ENCODE measurements at regions not wholly inside any gene's neighbourhood (a gene's known extent, or its start where the extent isn't known, plus 50 kb on each side); places are given as distances from the start of the nearest gene placed in this dataset.

GRCh38 chr6:95208621-95209020 is 368.7 kb upstream of the MANEA start:
- intact Hi-C loops (cut with micrococcal nuclease): loop anchor here (10.0 kb wide), 1 partner anchor 146 kb away; no protein-coding TSS in a partner anchor
- no peaks in the 10 kb centered on the region for H3K4me1 ChIP-seq (ENCODE audit: control insufficient read depth in 1 of 2, insufficient read depth in 2 of 2, low read length in 2 of 2)
- no peak overlapping the region for H2AFZ ChIP-seq (ENCODE audit: low read depth, low read length, poor library complexity, severe bottlenecking)
- no peak overlapping the region for H3K27ac ChIP-seq (ENCODE audit: low read depth, low read length)
- ChIA-PET POLR2A (no interaction called here), RAD21 (ENCODE audit: low non-redundant PET in 1 of 2, low total read pairs in 2 of 2, uncharacterized antibody in 2 of 2, unreplicated experiment in 2 of 2) (no interaction called here), CTCF (no interaction called here)
- H3K4me2 ChIP-seq (ENCODE audit: low read length): no peak overlapping the region
- no peak for TF ChIP-seq ZFX (IDR thresholded peaks at IDR 0.05)
- no peak for TF ChIP-seq ELF1 (IDR thresholded peaks at IDR 0.05; ENCODE audit: borderline replicate concordance, low read depth)
- TF ChIP-seq EGR1 (IDR thresholded peaks at IDR 0.05; ENCODE audit: low read depth): no peak
- no peak for TF ChIP-seq CEBPB (IDR thresholded peaks at IDR 0.05; ENCODE audit: low read depth)
- no peak for TF ChIP-seq TCF7L2 (IDR thresholded peaks at IDR 0.05; ENCODE audit: borderline replicate concordance, extremely low read depth, insufficient read depth, insufficient read length)
- no peak for TF ChIP-seq RAD21 (IDR thresholded peaks at IDR 0.05; ENCODE audit: low read depth)
- no peak for ATAC-seq
- no peak overlapping the region for H3K9ac ChIP-seq (ENCODE audit: low read length)
- H3K4me3 ChIP-seq (replicated peaks in 1 of 2; ENCODE audit: low read depth in 1 of 2, low read length in 2 of 2): no peak overlapping the region
- H3K27me3 ChIP-seq (ENCODE audit: insufficient read depth, low read length): no peaks in the 10 kb centered on the region
- H3K9me3 ChIP-seq (ENCODE audit: control insufficient read depth in 1 of 2, insufficient read depth in 1 of 2, low read depth in 1 of 2, low read length in 2 of 2): no peaks in the 10 kb centered on the region; a peak in 1 of 4 replicates
- no peaks in the 10 kb centered on the region for H3K36me3 ChIP-seq (ENCODE audit: control insufficient read depth in 1 of 2, insufficient read depth in 2 of 2, low read length in 2 of 2)
- H3K79me2 ChIP-seq (ENCODE audit: insufficient read depth, low read length): no peaks in the 10 kb centered on the region
- H4K20me1 ChIP-seq (ENCODE audit: insufficient read depth): no peaks in the 10 kb centered on the region
- no TSS peak for BruUV-seq (replicated peaks)
- no peaks in the 10 kb centered on the region for H3K9me2 ChIP-seq (ENCODE audit: insufficient read depth)
- no peak for DNase-seq (ENCODE audit: low read depth, low spot score)

- no peak for DNase-seq (ENCODE audit: low read depth, low spot score)
- H4K20me1 ChIP-seq (ENCODE audit: insufficient read depth): no peaks in the 10 kb centered on the region
- no peak for ATAC-seq
- H3K4me2 ChIP-seq (ENCODE audit: low read length): no peak overlapping the region
- H3K4me1 ChIP-seq (ENCODE audit: control insufficient read depth in 1 of 2, insufficient read depth in 2 of 2, low read length in 2 of 2): no peaks in the 10 kb centered on the region
- ChIA-PET CTCF (no interaction called here), RAD21 (ENCODE audit: low non-redundant PET in 1 of 2, low total read pairs in 2 of 2, uncharacterized antibody in 2 of 2, unreplicated experiment in 2 of 2) (no interaction called here), POLR2A (no interaction called here)
- no peaks in the 10 kb centered on the region; a peak in 1 of 4 replicates for H3K9me3 ChIP-seq (ENCODE audit: control insufficient read depth in 1 of 2, insufficient read depth in 1 of 2, low read depth in 1 of 2, low read length in 2 of 2)
- no peaks in the 10 kb centered on the region for H3K9me2 ChIP-seq (ENCODE audit: insufficient read depth)
- H3K27ac ChIP-seq (ENCODE audit: low read depth, low read length): no peak overlapping the region
- no peaks in the 10 kb centered on the region for H3K27me3 ChIP-seq (ENCODE audit: insufficient read depth, low read length)
- no TSS peak for BruUV-seq (replicated peaks)
- no peak overlapping the region for H3K4me3 ChIP-seq (replicated peaks in 1 of 2; ENCODE audit: low read depth in 1 of 2, low read length in 2 of 2)
- intact Hi-C loops (cut with micrococcal nuclease): loop anchor here (10.0 kb wide), 1 partner anchor 146 kb away; no protein-coding TSS in a partner anchor
- no peaks in the 10 kb centered on the region for H3K36me3 ChIP-seq (ENCODE audit: control insufficient read depth in 1 of 2, insufficient read depth in 2 of 2, low read length in 2 of 2)
- H3K79me2 ChIP-seq (ENCODE audit: insufficient read depth, low read length): no peaks in the 10 kb centered on the region
- no peak overlapping the region for H3K9ac ChIP-seq (ENCODE audit: low read length)
- no peak for TF ChIP-seq FOSL1 (IDR thresholded peaks at IDR 0.05; ENCODE audit: low read depth)
- no peak for TF ChIP-seq ZBTB33 (IDR thresholded peaks at IDR 0.05; ENCODE audit: extremely low read depth, insufficient replicate concordance, low read length)
- TF ChIP-seq REST (IDR thresholded peaks at IDR 0.05; ENCODE audit: low read depth): no peak
- no peak for TF ChIP-seq YY1 (IDR thresholded peaks at IDR 0.05; ENCODE audit: extremely low read depth, insufficient replicate concordance, low read depth, low read length)
- H2AFZ ChIP-seq (ENCODE audit: low read depth, low read length, poor library complexity, severe bottlenecking): no peak overlapping the region
These were observed 368.3 kb upstream of the MANEA start for GRCh38 chr6:95209074-95209473.
